ENCODE measurements at regions not wholly inside any gene's neighbourhood (a gene's known extent, or its start where the extent isn't known, plus 50 kb on each side); places are given as distances from the start of the nearest gene placed in this dataset.

DNA sequence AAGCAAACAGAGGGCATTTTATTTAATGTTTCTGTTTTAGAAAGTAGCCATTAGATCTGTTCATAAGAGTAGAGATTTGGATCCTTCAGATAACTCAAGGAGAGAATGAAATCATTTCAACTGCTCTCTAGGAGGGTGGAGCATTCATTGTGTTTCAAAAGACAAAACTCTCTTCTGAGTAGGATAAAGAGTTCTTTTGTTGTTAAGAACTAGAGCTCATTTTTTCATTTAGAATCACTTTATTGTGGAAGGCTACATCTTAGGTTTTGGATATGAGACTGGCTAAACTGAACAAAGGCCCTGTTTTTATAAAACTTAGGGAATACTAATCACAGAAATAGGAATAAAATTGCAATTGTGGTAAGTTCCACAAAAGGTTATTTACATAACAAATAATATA is 193.9 kb upstream of the PCDH10 start:
- in situ Hi-C loops (cut with MboI; ENCODE audit: low pct_ligation_motif_present in 1 of 4, low pct_unique_long_range_greater_than_20kb in 1 of 4, low sequenced_read_pairs in 3 of 4), result no loop called here

DNA sequence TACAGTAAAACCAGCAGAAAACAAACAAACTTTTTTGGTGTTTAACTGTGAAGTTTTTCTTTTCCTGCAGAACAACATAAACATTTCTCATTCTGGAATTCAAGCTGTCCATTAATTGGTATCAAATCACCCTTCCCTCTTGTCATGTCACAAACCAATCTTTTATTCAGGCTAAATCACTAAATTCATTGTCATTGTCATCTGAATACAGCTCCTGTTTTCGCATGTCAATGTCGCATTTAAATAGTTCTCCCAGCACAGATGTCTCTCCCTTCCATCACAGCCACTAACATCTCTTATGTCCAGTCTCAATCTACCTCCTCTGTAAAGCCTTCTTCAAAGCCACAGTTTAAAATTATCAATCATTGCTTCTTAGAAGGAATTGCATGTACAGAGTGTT is 192.1 kb upstream of the PCDH10 start:
- H3K9me3 ChIP-seq, result peaks cover 0 to 3% of the 10 kb centered on the region in 2 donors
- TF ChIP-seq EP300 (IDR thresholded peaks at IDR 0.05; ENCODE audit: low read depth), result no peak
- TF ChIP-seq, protein P1, sequence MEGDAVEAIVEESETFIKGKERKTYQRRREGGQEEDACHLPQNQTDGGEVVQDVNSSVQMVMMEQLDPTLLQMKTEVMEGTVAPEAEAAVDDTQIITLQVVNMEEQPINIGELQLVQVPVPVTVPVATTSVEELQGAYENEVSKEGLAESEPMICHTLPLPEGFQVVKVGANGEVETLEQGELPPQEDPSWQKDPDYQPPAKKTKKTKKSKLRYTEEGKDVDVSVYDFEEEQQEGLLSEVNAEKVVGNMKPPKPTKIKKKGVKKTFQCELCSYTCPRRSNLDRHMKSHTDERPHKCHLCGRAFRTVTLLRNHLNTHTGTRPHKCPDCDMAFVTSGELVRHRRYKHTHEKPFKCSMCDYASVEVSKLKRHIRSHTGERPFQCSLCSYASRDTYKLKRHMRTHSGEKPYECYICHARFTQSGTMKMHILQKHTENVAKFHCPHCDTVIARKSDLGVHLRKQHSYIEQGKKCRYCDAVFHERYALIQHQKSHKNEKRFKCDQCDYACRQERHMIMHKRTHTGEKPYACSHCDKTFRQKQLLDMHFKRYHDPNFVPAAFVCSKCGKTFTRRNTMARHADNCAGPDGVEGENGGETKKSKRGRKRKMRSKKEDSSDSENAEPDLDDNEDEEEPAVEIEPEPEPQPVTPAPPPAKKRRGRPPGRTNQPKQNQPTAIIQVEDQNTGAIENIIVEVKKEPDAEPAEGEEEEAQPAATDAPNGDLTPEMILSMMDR (IDR thresholded peaks at IDR 0.05), result no peak
- TF ChIP-seq POLR2AphosphoS5 (IDR thresholded peaks at IDR 0.05), result no peak
- no peak for TF ChIP-seq POLR2A (IDR thresholded peaks at IDR 0.05)
- no peaks in the 10 kb centered on the region for H3K27me3 ChIP-seq
- 82 to 96% methylated on average over 2 of the region's 2 CpGs for WGBS, 2 donors (ENCODE audit: low coverage in 1 of 2)
- H3K4me1 ChIP-seq, result no peaks in the 10 kb centered on the region
- H3K4me3 ChIP-seq, result no peak overlapping the region
- DNase-seq, result no peak
- in situ Hi-C loops (cut with MboI; ENCODE audit: low pct_ligation_motif_present in 1 of 4, low pct_unique_long_range_greater_than_20kb in 1 of 4, low sequenced_read_pairs in 3 of 4), result no loop called here
- intact Hi-C loops (cut with DNase I; ENCODE audit: low total_unique reads), result no loop called here
- no peak overlapping the region for H3K27ac ChIP-seq
- H3K36me3 ChIP-seq, result no peaks in the 10 kb centered on the region

More for the DNA sequence above, 193.9 kb upstream of the PCDH10 start:
- Histone ChIP-seq H3K4me1 (no peaks in the 10 kb centered on the region), H3K27me3 (no peaks in the 10 kb centered on the region), H3K4me3 (no peak overlapping the region), H3K27ac (no peak overlapping the region), H3K9me3 (peaks cover 0 to 3% of the 10 kb centered on the region in 2 donors), H3K36me3 (no peaks in the 10 kb centered on the region)
- no peak for DNase-seq
- no peak for TF ChIP-seq POLR2A (IDR thresholded peaks at IDR 0.05)
- TF ChIP-seq, protein P1 (IDR thresholded peaks at IDR 0.05), result no peak
- no peak for TF ChIP-seq POLR2AphosphoS5 (IDR thresholded peaks at IDR 0.05)
- TF ChIP-seq EP300 (IDR thresholded peaks at IDR 0.05; ENCODE audit: low read depth), result no peak
- intact Hi-C loops (cut with DNase I; ENCODE audit: low total_unique reads), result no loop called here

DNA sequence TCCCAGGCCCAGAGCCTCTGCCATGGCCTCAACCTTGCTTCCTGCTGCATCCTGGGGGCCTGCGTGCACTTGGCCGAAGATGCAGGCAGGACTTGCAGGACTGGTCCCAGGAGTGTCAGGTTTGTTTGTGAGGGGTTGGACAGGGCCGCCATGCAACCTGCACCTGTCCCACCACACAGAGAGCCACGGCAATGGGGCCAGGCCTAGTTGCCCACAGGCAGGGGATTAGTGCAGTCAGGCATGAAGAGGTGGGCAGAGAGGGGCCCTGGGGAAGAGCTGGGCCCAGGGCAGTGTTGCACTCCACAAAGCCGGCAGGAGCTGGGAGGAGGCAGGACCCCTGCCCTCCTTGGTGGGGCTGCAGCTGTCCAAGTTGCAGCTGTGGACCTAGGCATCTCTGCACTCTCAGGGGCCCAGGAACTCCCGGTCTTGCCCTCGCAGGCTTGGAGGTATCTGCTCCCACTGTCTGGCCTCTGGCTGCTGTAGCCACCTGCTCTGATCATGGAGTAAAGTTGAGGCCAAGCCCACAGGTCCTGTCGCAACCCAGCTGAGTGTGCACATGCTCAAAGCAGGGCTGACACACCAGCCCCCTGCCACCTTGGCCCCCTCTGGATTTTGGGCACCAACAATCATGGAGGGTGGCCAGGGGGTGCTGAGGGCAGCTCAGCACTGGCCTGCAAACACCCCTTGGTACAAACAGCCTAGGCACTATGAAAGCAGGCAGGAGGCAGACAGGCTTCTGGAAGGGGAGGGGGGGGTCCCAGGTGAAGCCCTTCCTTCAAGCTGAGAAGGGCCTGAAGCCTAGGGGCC is 190.4 kb upstream of the PCDH10 start:
- H3K36me3 ChIP-seq, result no peaks in the 10 kb centered on the region
- in situ Hi-C loops (cut with MboI; ENCODE audit: low pct_ligation_motif_present in 1 of 4, low pct_unique_long_range_greater_than_20kb in 1 of 4, low sequenced_read_pairs in 3 of 4), result no loop called here
- intact Hi-C loops (cut with DNase I; ENCODE audit: low total_unique reads), result no loop called here
- no peaks in the 10 kb centered on the region for H3K27me3 ChIP-seq
- H3K4me3 ChIP-seq, result no peak overlapping the region
- peaks cover 0 to 3% of the 10 kb centered on the region in 2 donors for H3K9me3 ChIP-seq
- H3K4me1 ChIP-seq, result no peaks in the 10 kb centered on the region
- TF ChIP-seq POLR2A (IDR thresholded peaks at IDR 0.05), result no peak
- no peak for TF ChIP-seq EP300 (IDR thresholded peaks at IDR 0.05; ENCODE audit: low read depth)
- no peak for TF ChIP-seq POLR2AphosphoS5 (IDR thresholded peaks at IDR 0.05)
- TF ChIP-seq, protein P1 (IDR thresholded peaks at IDR 0.05), result no peak
- H3K27ac ChIP-seq, result no peak overlapping the region
- no peak for DNase-seq
- WGBS, 2 donors (ENCODE audit: low coverage in 1 of 2), result 75% methylated on average over 4 of the region's 8 CpGs; no CpG with 5 or more reads in 1 of the 2 donors

DNA sequence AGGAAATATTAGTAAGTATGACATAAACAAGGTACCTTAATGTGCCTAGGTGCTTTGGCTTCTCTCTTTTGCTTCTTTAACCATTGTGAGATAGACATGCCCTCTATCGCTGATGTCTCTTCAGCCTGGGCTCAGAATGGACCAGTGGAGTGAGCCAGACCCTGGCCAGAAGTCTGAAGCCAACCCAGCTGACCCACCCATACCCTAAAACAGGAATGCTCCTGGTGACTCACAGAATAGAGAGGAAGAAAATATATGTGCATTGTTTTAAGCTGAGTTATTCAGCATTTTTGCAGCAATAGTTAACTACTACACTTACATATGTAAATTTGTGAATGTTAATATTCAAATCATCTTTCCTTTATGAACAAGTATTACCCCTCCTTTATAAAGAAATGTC is 167.5 kb upstream of the PCDH10 start:
- Histone ChIP-seq H3K4me1 (no peaks in the 10 kb centered on the region), H3K27me3 (no peaks in the 10 kb centered on the region), H3K27ac (no peak overlapping the region), H3K36me3 (no peaks in the 10 kb centered on the region), H3K4me3 (no peak overlapping the region), H3K9me3 (no peaks in the 10 kb centered on the region)
- intact Hi-C loops (cut with DNase I; ENCODE audit: low total_unique reads), result no loop called here
- TF ChIP-seq EP300 (IDR thresholded peaks at IDR 0.05; ENCODE audit: low read depth) (no peak), POLR2A (IDR thresholded peaks at IDR 0.05) (no peak), POLR2AphosphoS5 (IDR thresholded peaks at IDR 0.05) (no peak)
- TF ChIP-seq, protein P1 (IDR thresholded peaks at IDR 0.05), result no peak
- 100% methylated on average over 1 of the region's 1 CpG for WGBS, 2 donors (ENCODE audit: low coverage in 1 of 2)
- in situ Hi-C loops (cut with MboI; ENCODE audit: low pct_ligation_motif_present in 1 of 4, low pct_unique_long_range_greater_than_20kb in 1 of 4, low sequenced_read_pairs in 3 of 4), result no loop called here
- no peak for DNase-seq
